ENCODE measurements at regions not wholly inside any gene's neighbourhood (a gene's known extent, or its start where the extent isn't known, plus 50 kb on each side); places are given as distances from the start of the nearest gene placed in this dataset.

DNA sequence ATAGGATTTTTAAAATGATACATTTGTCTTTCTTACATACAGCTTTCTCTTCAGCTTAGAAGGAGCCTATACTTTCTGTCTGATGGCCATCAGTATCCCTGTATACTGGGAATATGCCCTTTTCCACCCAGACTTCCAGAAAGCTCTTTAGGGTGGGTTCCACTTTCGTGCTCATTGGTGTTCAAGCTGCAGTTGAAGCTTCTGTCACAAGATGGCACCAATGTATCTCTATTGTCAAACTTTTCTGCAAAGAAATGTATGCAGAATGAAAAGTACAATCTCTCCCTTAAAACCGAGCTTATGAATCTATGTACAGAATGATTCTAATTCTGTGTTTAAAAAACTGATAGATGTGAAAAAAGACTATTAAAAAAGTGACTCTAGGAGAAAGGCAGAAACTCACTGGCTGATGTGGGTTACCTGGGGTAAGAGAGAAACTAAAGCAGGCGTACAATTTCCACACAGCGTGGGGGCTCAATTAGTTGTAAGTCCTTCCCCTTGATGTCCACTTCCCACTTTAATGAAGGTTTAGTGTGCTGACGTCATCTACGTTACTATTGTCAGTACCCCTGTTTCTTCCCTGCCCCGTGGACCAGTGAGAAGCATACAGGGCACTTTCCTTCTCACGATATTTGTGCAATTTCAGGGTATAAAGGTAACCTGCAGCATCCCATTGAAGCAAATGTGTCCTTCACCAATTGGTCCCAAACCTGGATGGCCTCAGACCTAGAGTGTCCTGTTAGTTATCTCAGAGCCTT, 57.3 kb upstream of the TCEAL2 start:
- CTCF ChIA-PET, result interaction anchor here (0.6 to 1.6 kb wide), 10 partner anchors 10 to 866 kb away, joined by 3 to 6 read pairs (median 3); no protein-coding TSS in a partner anchor
- WGBS (ENCODE audit: low lambda C conversion rate), result 16% methylated on average over 8 of the region's 8 CpGs
- peak; percentile 10 for DNase-seq

GRCh38 chrX:102063445-102064074, 61.9 kb upstream of the TCEAL2 start:
- no peak for DNase-seq
- no peak overlapping the region for H2AFZ ChIP-seq (ENCODE audit: low read depth)
- H3K9me2 ChIP-seq, result no peaks in the 10 kb centered on the region
- H3K4me3 ChIP-seq (ENCODE audit: low read depth in 2 of 2, low read length in 1 of 2), result no peak overlapping the region
- H3K36me3 ChIP-seq (replicated peaks in 1 of 2; ENCODE audit: control insufficient read depth in 1 of 2, insufficient read depth in 2 of 2, low read length in 1 of 2), result no peaks in the 10 kb centered on the region
- H3F3A ChIP-seq (replicated peaks; ENCODE audit: insufficient read depth), result no peaks in the 10 kb centered on the region
- CTCF ChIA-PET, result interaction anchor here (0.9 to 1.0 kb wide), 3 partner anchors 18 to 500 kb away, joined by 3 read pairs; no protein-coding TSS in a partner anchor
- no peaks in the 10 kb centered on the region for H3K4me1 ChIP-seq (ENCODE audit: control insufficient read depth in 1 of 2, insufficient read depth in 2 of 2, low read depth in 1 of 2, low read length in 1 of 2)
- peaks cover 11% of the 10 kb centered on the region for H3K9me3 ChIP-seq
- 24% methylated on average over 2 of the region's 2 CpGs for WGBS (ENCODE audit: low lambda C conversion rate)
- H3K9ac ChIP-seq, result no peak overlapping the region
- H3K4me2 ChIP-seq, result no peak overlapping the region
- no peaks in the 10 kb centered on the region for H3K79me2 ChIP-seq (ENCODE audit: insufficient read depth)
- TF ChIP-seq, protein P1, sequence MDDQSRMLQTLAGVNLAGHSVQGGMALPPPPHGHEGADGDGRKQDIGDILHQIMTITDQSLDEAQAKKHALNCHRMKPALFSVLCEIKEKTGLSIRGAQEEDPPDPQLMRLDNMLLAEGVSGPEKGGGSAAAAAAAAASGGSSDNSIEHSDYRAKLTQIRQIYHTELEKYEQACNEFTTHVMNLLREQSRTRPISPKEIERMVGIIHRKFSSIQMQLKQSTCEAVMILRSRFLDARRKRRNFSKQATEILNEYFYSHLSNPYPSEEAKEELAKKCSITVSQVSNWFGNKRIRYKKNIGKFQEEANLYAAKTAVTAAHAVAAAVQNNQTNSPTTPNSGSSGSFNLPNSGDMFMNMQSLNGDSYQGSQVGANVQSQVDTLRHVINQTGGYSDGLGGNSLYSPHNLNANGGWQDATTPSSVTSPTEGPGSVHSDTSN (IDR thresholded peaks at IDR 0.05), result no peak
- TF ChIP-seq RCOR1 (IDR thresholded peaks at IDR 0.05; ENCODE audit: low read length), result no peak
- TF ChIP-seq JUND (IDR thresholded peaks at IDR 0.05), result no peak
- TF ChIP-seq, protein P2, sequence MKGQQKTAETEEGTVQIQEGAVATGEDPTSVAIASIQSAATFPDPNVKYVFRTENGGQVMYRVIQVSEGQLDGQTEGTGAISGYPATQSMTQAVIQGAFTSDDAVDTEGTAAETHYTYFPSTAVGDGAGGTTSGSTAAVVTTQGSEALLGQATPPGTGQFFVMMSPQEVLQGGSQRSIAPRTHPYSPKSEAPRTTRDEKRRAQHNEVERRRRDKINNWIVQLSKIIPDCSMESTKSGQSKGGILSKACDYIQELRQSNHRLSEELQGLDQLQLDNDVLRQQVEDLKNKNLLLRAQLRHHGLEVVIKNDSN (IDR thresholded peaks at IDR 0.05; ENCODE audit: borderline replicate concordance, low read depth), result no peak
- no peak for TF ChIP-seq TCF12 (IDR thresholded peaks at IDR 0.05)
- TF ChIP-seq NFIC (IDR thresholded peaks at IDR 0.05; ENCODE audit: borderline replicate concordance), result no peak
- TF ChIP-seq EZH2phosphoT487 (IDR thresholded peaks at IDR 0.05; ENCODE audit: borderline replicate concordance, low read depth), result no peak
- no peak for TF ChIP-seq FOSL2 (IDR thresholded peaks at IDR 0.05; ENCODE audit: borderline replicate concordance, low read depth)
- no peak for TF ChIP-seq MXI1 (IDR thresholded peaks at IDR 0.05; ENCODE audit: low read depth, low read length)
- TF ChIP-seq SMC3 (IDR thresholded peaks at IDR 0.05; ENCODE audit: low read depth, low read length), result no peak
- no peak for TF ChIP-seq ELF1 (IDR thresholded peaks at IDR 0.05)
- TF ChIP-seq MAX (IDR thresholded peaks at IDR 0.05; ENCODE audit: low read depth), result no peak
- no peak for TF ChIP-seq USF2 (IDR thresholded peaks at IDR 0.05; ENCODE audit: borderline replicate concordance, low read depth, low read length)
- no peak for TF ChIP-seq NRF1 (IDR thresholded peaks at IDR 0.05; ENCODE audit: low read depth, low read length)
- TF ChIP-seq FOXM1 (IDR thresholded peaks at IDR 0.05; ENCODE audit: low read depth), result no peak
- H3K27me3 ChIP-seq (ENCODE audit: insufficient read depth), result no peaks in the 10 kb centered on the region
- H4K20me1 ChIP-seq (ENCODE audit: insufficient read depth), result no peaks in the 10 kb centered on the region
- POLR2A ChIA-PET, result no interaction called here
- H3K27ac ChIP-seq (ENCODE audit: low read depth in 2 of 2, low read length in 1 of 2), result no peak overlapping the region

More for the DNA sequence above, 57.3 kb upstream of the TCEAL2 start:
- no peaks in the 10 kb centered on the region for H3K79me2 ChIP-seq (ENCODE audit: insufficient read depth)
- no peak overlapping the region; the same call in 1 of the 2 replicates for H3K4me2 ChIP-seq
- H4K20me1 ChIP-seq (ENCODE audit: insufficient read depth), result no peaks in the 10 kb centered on the region
- H3K36me3 ChIP-seq (replicated peaks in 1 of 2; ENCODE audit: control insufficient read depth in 1 of 2, insufficient read depth in 2 of 2, low read length in 1 of 2), result no peaks in the 10 kb centered on the region
- H3K9me2 ChIP-seq, result no peaks in the 10 kb centered on the region
- no peaks in the 10 kb centered on the region for H3K27me3 ChIP-seq (ENCODE audit: insufficient read depth)
- H3K27ac ChIP-seq (ENCODE audit: low read depth in 2 of 2, low read length in 1 of 2), result no peak overlapping the region
- H3K9me3 ChIP-seq, result peaks cover 11% of the 10 kb centered on the region
- POLR2A ChIA-PET, result no interaction called here
- TF ChIP-seq RAD21 (IDR thresholded peaks at IDR 0.05; ENCODE audit: low read length) (peak; percentile 76), SMC3 (IDR thresholded peaks at IDR 0.05; ENCODE audit: low read depth, low read length) (peak; percentile 54), MXI1 (IDR thresholded peaks at IDR 0.05; ENCODE audit: low read depth, low read length) (no peak)
- TF ChIP-seq, protein P3, sequence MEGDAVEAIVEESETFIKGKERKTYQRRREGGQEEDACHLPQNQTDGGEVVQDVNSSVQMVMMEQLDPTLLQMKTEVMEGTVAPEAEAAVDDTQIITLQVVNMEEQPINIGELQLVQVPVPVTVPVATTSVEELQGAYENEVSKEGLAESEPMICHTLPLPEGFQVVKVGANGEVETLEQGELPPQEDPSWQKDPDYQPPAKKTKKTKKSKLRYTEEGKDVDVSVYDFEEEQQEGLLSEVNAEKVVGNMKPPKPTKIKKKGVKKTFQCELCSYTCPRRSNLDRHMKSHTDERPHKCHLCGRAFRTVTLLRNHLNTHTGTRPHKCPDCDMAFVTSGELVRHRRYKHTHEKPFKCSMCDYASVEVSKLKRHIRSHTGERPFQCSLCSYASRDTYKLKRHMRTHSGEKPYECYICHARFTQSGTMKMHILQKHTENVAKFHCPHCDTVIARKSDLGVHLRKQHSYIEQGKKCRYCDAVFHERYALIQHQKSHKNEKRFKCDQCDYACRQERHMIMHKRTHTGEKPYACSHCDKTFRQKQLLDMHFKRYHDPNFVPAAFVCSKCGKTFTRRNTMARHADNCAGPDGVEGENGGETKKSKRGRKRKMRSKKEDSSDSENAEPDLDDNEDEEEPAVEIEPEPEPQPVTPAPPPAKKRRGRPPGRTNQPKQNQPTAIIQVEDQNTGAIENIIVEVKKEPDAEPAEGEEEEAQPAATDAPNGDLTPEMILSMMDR (IDR thresholded peaks at IDR 0.05), result peak; percentile 72
- no peaks in the 10 kb centered on the region for H3K4me1 ChIP-seq (ENCODE audit: control insufficient read depth in 1 of 2, insufficient read depth in 2 of 2, low read depth in 1 of 2, low read length in 1 of 2)
- no peaks in the 10 kb centered on the region for H3F3A ChIP-seq (replicated peaks; ENCODE audit: insufficient read depth)
- no peak overlapping the region for H2AFZ ChIP-seq (ENCODE audit: low read depth)
- no peak overlapping the region for H3K4me3 ChIP-seq (ENCODE audit: low read depth in 2 of 2, low read length in 1 of 2)
- H3K9ac ChIP-seq, result no peak overlapping the region

Measured in SK-N-SH (cell line).